Lower leg skin (tissue), 3 donors: ENCODE measurements at regions not wholly inside any gene's neighbourhood (a gene's known extent, or its start where the extent isn't known, plus 50 kb on each side); places are given as distances from the start of the nearest gene placed in this dataset.

Source experiments
- CTCF ChIP-seq, 3 donors: fragments of 450-650 bp; IDR thresholded peaks; one replicate each; pipeline ENCODE4 v1.5.1; 2016; ENCODE audit warnings: antibody characterized with exemption in 3 of 3, mild to moderate bottlenecking in 3 of 3, moderate library complexity in 2 of 3
- POLR2A ChIP-seq, 2 donors: fragments of 450-650 bp; IDR thresholded peaks; one replicate each; pipeline ENCODE4 v1.6.1; 2016 to 2017; ENCODE audit warnings: antibody characterized with exemption in 2 of 2, mild to moderate bottlenecking in 1 of 2, moderate library complexity in 1 of 2

DNA sequence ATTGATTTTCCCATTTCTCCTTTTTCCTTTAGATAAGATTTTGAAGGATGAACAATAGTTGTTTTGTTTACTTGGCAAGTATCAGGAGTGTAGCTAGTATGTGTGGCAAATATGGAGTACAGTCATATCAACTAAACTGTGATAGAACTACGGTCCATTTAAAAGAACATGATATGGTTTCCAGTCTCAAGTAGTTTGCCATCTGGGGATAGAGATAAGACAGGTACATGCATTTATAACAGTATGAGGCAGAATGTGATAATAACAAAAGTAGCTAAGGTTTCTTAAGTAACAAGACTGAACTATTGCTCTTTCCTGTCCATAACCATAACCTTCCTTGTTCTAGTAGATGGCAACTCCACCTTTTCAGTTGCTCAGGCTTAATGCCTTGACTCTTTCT lies 75.6 kb upstream of the TACR1 start:
- TF ChIP-seq CTCF (IDR thresholded peaks at IDR 0.05) (no peak), POLR2A (IDR thresholded peaks at IDR 0.05) (no peak)
